Brain microvascular endothelial cell (primary cell): ENCODE measurements at regions not wholly inside any gene's neighbourhood (a gene's known extent, or its start where the extent isn't known, plus 50 kb on each side); places are given as distances from the start of the nearest gene placed in this dataset.

Experiments used
- DNase-seq: peaks from one replicate; pipeline ENCODE4 v3.0.0-alpha.2; 2020
- H3K27ac ChIP-seq: fragments of 250-450 bp; sonication (Bioruptor Pico); 2 replicates; pipeline ENCODE4 v1.5.1; 2020; ENCODE audit warnings: mild to moderate bottlenecking, moderate library complexity
- H3K27me3 ChIP-seq: fragments of 250-450 bp; sonication (Bioruptor Pico); replicated peaks from 2 replicates; pipeline ENCODE4 v1.5.1; 2020; ENCODE audit warnings: mild to moderate bottlenecking
- H3K36me3 ChIP-seq: fragments of 250-450 bp; sonication (Bioruptor Pico); replicated peaks from 2 replicates; pipeline ENCODE4 v1.5.1; 2020; ENCODE audit warnings: mild to moderate bottlenecking
- H3K4me3 ChIP-seq: 2 replicates; pipeline ENCODE4 v1.5.1; 2011; ENCODE audit warnings: low read depth, mild to moderate bottlenecking, control low read depth, low read length, moderate library complexity
- in situ Hi-C: cut with HindIII; loops from 2 replicates; pipeline ENCODE4 v1.10.0; 2017; ENCODE audit warnings: low sequenced_read_pairs, low pct_ligation_motif_present
- TF ChIP-seq, protein P1 (sequence below): IDR thresholded peaks from 2 replicates; pipeline ENCODE4 v1.5.1; 2011; ENCODE audit warnings: low read depth, mild to moderate bottlenecking, moderate library complexity, low read length, control low read depth, inconsistent platforms; ENCODE audit errors: missing control alignments

DNA sequence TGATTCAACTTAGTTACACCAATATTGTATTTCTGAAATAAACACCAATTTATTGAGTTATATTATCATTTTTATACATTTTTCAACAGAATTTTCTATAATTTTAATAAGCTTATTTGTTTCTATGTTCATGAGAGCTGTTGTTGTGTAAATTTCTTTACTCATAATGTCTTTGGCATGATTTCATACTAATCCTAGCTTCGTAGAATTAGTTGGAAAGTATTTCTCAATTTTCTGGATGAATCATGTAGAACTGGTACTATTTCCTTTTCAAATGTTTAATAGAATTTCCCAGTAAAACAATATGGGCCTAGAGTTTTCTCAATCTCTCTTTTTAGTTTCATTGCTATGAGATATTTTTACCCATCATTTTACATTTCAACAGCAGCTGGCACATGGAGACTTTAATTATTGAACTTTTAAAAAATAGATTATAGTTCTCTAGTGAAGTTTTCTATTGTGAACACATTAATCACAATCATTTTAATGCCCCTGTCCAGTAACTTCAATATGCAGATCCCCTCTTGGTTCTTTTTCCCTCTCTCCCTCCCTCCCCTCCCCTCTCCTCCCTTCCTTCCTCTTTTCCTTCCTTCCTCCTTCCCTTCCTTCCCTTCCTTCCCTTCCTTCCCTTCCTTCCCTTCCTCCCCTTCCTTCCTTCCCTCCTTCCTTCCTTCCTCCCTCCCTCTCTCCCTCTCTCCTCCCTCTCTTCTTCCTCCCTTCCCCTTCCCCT is 1357.1 kb downstream of the ZPLD1 start:
- Histone ChIP-seq H3K27me3 (no peaks in the 10 kb centered on the region), H3K36me3 (no peaks in the 10 kb centered on the region), H3K27ac (no peak overlapping the region), H3K4me3 (no peak overlapping the region)
- DNase-seq = no peak
- TF ChIP-seq, protein P1, sequence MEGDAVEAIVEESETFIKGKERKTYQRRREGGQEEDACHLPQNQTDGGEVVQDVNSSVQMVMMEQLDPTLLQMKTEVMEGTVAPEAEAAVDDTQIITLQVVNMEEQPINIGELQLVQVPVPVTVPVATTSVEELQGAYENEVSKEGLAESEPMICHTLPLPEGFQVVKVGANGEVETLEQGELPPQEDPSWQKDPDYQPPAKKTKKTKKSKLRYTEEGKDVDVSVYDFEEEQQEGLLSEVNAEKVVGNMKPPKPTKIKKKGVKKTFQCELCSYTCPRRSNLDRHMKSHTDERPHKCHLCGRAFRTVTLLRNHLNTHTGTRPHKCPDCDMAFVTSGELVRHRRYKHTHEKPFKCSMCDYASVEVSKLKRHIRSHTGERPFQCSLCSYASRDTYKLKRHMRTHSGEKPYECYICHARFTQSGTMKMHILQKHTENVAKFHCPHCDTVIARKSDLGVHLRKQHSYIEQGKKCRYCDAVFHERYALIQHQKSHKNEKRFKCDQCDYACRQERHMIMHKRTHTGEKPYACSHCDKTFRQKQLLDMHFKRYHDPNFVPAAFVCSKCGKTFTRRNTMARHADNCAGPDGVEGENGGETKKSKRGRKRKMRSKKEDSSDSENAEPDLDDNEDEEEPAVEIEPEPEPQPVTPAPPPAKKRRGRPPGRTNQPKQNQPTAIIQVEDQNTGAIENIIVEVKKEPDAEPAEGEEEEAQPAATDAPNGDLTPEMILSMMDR = no peak
- in situ Hi-C loops = no loop called here

DNA sequence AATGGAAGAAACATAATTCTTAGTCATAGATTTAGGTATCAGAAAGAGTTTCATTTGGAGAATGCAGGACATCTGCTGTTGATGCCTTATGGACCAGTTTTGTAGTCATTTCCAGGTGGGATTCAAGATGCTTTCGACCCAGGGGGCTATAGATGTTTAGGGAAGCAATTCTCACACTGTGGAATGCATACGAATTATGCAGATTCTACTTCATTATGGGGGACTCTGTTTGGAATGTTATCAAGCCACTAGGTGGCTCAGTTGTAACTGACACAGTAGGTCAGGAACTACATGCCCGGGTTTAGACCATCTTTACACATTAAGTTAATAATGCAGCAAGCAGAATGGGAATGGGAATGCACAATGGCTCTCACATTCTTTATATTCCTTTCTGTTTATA is 1359.8 kb downstream of the ZPLD1 start:
- no peak overlapping the region for H3K27ac ChIP-seq
- H3K27me3 ChIP-seq = no peaks in the 10 kb centered on the region
- in situ Hi-C loops = no loop called here
- TF ChIP-seq, protein P1 = peak; percentile 45
- no peaks in the 10 kb centered on the region for H3K36me3 ChIP-seq
- no peak overlapping the region for H3K4me3 ChIP-seq
- no peak for DNase-seq

DNA sequence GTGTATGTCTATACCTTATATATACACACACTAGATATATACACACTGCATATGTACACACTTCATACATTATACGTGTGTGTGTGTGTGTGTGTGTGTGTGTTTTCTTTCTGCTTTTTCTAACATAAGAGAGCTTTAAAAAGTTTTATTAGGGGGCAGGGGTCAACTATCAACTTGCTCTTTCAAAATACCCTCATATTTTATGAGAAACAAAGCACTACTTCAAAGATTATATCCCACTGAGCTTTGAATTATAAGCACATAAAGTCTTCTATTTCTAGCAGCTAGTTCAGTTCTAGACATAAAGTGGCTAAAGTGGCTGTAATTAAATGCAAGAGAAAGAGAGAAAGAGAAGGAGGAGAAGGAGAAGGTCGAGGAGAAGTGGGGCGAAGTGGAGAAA is 1361.3 kb downstream of the ZPLD1 start:
- Histone ChIP-seq H3K27ac (no peak overlapping the region), H3K36me3 (no peaks in the 10 kb centered on the region), H3K4me3 (no peak overlapping the region), H3K27me3 (no peaks in the 10 kb centered on the region)
- in situ Hi-C loops = no loop called here
- TF ChIP-seq, protein P1 = no peak
- no peak for DNase-seq

DNA sequence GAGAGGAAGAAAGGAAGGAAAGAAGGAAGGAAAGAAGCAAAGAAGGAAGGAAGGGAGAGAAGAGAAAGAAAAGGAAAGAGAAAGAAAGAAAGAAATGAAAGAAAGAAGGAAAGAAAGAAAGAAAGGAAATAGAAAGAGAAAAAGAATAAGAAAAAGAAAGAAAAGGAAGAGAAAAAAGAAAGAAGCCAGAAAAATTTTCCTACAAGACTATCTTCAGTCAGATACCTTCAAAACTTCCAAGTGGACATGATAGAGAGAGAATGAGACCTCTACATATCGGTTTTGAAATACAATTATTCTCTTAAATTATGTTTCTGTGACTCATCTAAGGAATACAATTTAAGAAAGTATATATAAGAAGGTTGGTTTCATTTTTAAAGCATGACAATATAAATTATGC is 1369.0 kb downstream of the ZPLD1 start:
- H3K27ac ChIP-seq = no peak overlapping the region
- no peaks in the 10 kb centered on the region for H3K36me3 ChIP-seq
- TF ChIP-seq, protein P1 = no peak
- in situ Hi-C loops = no loop called here
- no peak overlapping the region for H3K4me3 ChIP-seq
- no peaks in the 10 kb centered on the region for H3K27me3 ChIP-seq
- DNase-seq = no peak

DNA sequence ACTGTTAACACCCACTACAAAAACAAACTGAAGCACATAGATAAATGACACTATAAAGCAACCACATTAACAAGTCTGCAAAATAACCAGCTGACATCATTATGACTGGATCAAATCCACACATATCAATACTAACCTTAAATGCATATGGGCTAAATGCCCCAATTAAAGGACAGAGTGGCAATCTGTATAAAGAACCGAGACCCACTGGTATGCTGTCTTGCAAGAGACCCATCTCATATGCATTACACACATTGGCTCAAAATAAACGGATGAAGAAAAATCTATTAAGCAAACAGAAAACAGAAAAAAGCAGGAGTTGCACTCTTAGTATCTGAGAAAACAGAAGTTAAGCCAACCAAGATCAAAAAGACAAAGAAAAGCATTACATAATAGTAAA is 1375.4 kb downstream of the ZPLD1 start:
- TF ChIP-seq, protein P1 = no peak
- DNase-seq = no peak
- no peak overlapping the region for H3K27ac ChIP-seq
- no peaks in the 10 kb centered on the region for H3K27me3 ChIP-seq
- no peak overlapping the region for H3K4me3 ChIP-seq
- no peaks in the 10 kb centered on the region for H3K36me3 ChIP-seq
- in situ Hi-C loops = no loop called here

DNA sequence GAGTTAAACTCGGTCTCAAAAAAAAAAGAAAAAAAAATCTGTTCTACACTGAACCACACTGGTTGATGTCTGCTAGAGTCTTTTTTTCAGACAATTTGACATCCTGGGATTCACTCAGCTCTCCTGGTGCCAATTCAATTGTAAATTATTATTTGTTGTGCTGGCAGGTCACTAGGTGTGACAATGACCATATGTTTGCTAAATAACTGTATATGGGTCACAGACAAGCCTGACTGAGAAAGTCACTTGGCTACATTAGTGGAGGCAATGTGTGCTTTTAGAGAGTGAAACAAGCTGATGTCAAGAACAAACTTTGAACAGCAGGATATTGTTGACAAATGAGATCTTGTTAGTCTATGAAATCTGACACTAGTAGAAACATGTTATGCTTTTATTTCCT is 1379.1 kb downstream of the ZPLD1 start:
- no peak overlapping the region for H3K27ac ChIP-seq
- no peak for DNase-seq
- H3K27me3 ChIP-seq = no peaks in the 10 kb centered on the region
- TF ChIP-seq, protein P1 = no peak
- in situ Hi-C loops = no loop called here
- H3K36me3 ChIP-seq = no peaks in the 10 kb centered on the region
- no peak overlapping the region for H3K4me3 ChIP-seq
